HG02938 (cell line): ENCODE measurements at regions not wholly inside any gene's neighbourhood (a gene's known extent, or its start where the extent isn't known, plus 50 kb on each side); places are given as distances from the start of the nearest gene placed in this dataset.

Experiments
- ATAC-seq: cut with Tn5 transposase; IDR thresholded peaks from one replicate; pipeline ENCODE4 v1.9.1; 2021; ENCODE audit warnings: mild to moderate bottlenecking, moderate library complexity; ENCODE audit not compliant: unreplicated experiment

DNA sequence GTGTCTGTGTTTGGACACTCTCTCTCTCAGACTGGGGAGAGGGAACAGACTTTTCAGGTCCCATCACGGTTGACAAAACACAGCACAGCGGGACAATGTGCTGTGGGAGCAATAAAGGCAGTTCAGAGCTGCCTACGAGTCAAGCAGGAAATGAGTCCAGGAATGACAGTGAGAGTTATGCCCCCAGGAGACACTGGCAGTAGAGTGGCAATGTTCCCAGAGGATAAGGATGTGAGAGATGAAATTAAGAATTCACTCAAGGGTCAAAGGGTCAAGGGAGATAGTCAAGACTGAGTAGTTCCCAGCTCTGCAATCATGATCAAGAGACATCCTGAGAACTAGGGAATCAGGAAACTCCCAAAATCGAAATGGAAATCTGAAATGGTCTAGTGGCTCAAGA is 156.1 kb downstream of the LURAP1L start:
- no peak for ATAC-seq

DNA sequence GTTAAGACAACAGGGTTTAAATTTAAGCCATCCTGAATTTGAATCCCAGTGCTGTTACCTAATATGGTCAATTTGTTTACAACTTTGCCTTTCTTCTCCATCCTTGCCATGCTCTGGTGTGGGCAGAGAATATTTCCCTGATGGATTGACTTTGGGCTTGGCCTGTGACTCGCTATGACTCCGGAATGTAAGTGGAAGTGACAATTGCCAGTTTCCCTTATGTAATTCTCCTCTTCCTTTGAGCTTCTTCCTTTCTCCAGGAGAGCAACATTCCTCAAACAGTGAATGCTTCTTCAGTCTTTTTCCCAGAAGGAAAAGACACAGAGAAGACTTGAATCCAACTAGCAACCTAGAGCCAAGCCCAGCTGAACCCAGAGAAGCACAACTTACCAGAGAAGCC is 159.1 kb downstream of the LURAP1L start:
- ATAC-seq, result no peak

DNA sequence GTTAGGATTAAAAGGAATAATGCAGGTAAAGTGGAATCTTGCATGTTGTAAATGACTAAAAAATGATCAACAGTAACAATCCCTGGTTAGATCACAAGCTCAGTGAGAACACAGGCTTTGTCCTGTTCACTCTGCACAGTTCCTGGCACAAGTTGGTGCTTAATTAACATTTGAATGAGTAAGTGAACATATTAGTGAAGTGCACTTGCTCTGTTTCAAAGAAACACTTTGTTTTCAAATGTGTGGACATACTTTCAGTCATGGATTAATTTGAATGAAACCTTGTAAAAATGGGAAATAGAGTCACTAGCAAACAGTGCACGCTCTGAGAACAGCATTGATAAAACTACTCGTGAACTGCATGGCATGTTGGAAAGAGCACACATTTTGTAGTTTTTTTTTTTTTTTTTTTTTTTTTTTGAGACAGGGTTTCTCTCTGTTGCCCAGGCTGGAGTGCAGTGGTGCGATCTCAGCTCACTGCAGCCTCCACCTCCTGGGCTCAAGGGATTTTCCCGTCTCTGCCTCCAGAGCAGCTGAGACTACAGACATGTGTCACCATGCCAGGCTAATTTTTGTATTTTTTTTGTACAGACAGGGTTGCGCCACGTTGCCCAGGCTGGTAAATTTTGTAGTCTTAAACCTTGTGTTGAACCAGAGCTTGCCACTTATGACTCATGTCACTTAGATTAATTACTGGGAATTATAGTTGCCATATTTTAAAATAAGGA is 159.9 kb downstream of the LURAP1L start:
- no peak for ATAC-seq

DNA sequence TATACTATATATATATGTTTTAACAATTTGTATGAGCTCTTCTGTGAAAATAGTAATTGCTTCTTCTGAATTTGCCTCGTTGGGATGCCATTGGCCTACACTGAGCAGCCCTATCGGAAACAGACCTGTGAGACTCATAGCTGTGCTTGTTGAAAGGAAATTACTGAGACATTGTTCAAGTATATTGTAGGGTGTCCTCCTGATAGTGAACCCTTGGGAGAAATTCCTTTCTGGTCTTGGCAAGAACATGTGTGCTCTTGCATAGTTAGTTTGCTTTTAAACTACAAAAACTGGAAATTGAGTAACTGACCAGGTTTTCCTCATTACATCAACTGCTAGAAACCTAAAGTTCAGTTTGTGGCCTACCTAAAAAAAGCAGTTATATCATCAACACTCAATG is 160.9 kb downstream of the LURAP1L start:
- no peak for ATAC-seq

DNA sequence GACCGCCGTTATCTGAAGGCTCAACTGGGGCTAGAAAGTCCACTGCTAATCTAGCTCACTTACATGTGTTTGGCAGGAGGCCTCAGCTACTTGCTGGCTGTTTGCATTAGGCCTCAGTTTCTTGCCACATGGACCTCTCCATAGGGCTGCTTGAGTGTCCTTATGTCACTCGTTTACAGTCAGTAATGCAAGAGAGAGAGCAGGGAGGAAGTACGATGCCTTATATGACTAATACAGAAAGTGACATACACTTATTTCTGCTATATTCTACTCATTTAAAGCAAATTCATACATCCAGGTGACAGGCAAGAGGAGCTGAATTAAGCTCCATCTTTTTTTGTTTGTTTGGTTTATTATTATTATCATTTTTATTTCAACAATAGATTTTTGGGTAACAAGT is 179.6 kb downstream of the LURAP1L start:
- ATAC-seq, result peak; percentile 59

DNA sequence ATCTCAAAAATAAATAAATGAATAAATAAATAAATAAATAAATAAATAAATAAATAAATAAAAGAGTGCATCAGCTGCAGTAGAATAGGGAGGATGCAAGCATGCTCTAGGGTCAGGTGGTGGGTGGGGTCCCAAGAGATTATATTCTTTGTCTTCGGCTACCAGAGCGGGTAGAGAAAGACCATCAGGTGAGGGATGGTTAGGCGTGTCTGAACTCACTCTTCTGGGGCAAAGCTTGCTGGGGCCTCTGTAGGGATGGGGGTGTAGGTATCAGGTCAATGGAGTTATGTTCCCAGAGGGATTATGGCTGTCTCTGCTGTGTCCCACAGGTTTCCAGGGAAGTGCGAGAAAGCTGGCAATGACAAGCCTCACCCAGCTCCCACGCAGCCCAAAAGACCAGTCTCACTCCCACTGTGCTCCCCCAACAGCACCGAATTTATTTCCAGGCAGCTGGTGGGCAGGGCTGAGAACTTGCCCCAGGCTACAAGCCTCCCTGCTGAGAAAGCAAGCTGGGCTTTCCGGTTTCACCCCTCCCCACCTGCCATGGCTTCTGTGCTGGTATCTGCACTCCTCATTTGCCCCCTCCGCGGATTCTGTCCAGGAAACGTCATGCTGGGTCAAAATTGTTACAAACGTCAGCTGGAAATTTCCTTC is 180.8 kb downstream of the LURAP1L start:
- no peak for ATAC-seq

DNA sequence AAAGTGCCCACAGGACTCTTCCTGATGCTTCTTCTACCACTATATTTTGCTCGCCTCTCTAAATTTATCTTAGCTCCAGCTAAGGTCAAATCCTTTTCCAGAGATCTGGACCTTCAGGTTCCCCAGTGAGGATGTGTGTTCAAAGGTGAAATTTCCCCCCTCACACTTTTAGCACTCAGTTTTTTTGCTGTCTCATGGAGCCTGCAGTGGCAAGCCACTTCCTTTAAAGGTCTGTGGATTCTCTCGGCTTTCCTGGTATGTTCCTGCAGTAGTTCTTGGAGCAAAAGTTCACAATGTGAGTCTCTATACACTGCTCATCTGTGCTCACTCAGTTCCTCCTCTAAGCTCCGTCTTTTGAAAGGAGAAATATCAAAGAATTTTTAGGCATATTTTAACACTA is 181.4 kb downstream of the LURAP1L start:
- no peak for ATAC-seq

DNA sequence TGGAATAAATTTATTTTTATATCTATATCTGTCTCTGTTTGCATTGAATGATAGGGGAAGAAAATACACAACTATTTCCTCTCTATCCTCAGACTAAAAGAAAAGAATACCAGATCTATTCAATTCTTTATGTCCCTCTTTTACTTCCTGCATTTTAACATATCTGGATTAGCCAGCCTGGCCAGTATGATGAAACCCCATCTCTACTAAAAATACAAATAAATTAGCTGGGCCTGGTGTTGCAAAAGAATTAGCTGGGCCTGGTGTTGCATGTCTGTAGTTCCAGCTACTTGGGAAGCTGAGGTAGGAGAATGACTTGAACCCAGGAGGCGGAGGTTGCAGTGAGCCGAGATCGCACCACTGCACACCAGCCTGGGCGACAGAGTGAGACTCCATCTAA is 182.0 kb downstream of the LURAP1L start:
- no peak for ATAC-seq

DNA sequence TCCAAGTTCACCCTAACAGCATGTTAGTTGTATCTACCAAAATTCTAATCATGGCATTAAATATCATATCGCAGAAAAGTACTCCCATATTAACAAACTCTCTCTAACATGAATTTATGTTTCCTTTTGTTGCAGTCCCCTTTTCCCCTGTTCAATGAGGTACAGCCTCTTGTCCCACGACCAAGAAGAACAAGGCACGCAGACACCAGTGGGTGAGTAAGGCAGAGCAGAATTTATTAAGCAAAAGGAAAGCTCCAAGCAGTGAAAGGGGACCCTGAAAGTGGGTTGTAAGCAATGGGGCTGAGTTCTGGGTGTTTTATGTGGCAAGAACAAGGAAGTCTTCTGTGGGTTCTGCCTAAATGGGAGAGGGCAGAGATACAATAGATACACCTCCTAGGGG is 183.5 kb downstream of the LURAP1L start:
- ATAC-seq, result no peak

DNA sequence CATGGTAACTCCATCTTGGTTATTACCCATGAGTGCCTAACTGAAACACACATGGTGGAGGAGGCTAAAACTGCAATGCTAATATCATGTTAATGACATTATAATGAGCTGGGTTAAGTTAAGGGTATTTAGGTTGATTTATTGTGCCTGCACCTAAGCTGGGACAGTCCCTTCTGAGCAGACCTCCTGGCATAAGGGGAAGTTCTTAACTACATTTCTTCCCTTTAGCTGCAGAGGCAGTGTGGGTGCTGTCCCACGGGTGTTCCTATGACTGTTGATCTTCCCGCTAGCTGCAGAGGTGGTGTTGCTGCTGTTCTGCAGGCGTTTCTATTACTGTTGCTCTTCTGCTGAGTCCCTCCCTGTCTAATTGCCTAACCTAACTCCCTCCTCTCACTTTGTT is 183.9 kb downstream of the LURAP1L start:
- no peak for ATAC-seq

DNA sequence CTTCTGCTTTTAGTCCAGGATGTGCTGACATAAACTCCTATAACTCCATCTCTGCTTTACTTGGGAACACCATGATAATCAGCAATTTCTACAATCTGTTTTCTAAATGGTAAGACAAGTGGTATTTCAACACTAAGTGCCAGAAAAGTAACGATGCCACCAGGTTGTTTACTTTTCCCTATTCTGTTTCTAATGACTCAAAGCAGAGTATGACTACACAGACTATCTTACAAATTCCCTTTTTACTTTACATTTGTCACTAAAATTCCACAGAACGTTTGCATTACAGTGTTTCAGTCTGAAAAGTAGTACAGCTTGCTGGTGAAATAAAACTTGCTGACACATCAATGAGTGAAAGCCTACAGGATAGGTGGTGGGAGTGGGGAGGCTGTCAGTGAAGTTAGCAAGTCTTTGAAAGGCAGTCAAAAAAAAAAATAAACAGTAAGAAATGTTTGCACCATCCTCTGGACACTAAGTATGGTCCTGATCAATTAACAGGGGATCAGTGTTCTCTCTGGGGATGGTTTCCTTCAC is 186.5 kb downstream of the LURAP1L start:
- ATAC-seq, result no peak

DNA sequence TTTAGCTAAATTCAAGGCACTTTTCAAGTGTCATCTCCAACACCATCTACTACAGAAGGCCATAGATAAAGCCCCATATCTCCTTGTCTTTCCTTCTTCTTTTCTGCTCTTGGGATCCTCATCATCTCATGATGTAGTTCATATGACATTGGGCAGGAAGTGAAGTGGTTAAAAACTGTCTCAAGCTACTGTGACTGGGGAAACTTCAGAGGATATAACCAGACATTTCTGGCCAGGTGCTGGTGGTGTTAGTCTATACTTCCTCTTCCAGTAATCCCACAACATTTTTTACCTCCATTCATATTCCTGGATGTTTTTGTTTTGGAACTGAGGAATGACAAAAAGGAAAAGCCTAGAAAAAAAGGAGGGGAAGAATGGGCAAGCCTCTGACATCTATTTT is 188.7 kb downstream of the LURAP1L start:
- no peak for ATAC-seq

DNA sequence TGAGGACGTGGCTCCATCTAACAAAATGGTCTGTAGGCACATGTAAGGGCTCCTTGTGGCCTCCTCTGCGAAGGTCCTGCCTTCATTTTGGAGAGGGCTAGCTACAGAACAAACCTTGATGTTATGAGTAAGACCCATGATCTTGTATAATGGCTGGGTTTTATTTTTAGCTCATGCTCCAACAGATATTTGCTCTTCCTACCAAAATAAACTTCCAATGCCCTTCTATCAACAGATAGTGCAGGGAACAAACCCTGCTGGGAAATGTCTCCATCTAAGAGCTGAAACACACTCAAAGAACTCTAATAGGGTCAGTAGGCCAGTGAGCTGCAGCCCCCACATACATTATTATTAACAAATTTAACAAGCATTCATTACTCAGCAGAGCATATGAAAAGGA is 189.5 kb downstream of the LURAP1L start:
- ATAC-seq, result no peak

DNA sequence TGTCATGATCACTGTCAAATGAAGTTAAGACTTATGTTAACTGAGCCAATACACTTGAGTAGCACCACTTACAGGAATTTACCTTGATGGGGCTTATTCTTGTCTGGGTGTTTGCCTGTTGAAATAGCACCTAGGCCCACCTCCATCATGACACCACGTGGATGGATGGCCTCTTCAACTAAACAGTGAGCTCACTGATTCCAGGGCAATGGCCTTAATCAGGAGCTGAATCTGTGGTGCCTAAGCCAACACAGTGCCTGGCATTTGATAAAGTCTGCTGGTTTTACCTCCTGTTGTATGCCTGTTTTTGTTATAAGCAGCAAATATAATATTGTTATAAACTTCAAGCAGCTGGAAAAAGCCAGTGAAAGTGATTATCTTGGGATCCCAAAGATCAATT is 190.5 kb downstream of the LURAP1L start:
- no peak for ATAC-seq

DNA sequence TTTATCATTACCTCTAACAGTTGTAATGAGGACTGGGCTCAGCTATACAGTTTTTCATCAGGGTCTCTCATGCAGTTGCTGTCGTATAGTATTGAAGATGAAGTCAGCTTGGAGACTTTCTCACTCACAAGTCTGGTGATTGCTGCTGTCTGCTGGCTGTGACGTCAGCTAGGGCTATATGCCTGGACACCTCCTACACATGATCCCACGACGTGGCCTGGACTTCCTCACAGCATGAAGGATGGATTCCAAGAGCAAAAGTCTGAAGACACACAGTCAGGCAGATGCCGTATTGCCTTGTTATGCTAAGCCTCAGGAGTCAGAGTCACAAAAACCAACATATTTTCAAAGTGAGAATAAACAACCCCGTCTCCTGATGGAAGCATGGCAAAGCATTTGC is 193.3 kb downstream of the LURAP1L start:
- no peak for ATAC-seq

DNA sequence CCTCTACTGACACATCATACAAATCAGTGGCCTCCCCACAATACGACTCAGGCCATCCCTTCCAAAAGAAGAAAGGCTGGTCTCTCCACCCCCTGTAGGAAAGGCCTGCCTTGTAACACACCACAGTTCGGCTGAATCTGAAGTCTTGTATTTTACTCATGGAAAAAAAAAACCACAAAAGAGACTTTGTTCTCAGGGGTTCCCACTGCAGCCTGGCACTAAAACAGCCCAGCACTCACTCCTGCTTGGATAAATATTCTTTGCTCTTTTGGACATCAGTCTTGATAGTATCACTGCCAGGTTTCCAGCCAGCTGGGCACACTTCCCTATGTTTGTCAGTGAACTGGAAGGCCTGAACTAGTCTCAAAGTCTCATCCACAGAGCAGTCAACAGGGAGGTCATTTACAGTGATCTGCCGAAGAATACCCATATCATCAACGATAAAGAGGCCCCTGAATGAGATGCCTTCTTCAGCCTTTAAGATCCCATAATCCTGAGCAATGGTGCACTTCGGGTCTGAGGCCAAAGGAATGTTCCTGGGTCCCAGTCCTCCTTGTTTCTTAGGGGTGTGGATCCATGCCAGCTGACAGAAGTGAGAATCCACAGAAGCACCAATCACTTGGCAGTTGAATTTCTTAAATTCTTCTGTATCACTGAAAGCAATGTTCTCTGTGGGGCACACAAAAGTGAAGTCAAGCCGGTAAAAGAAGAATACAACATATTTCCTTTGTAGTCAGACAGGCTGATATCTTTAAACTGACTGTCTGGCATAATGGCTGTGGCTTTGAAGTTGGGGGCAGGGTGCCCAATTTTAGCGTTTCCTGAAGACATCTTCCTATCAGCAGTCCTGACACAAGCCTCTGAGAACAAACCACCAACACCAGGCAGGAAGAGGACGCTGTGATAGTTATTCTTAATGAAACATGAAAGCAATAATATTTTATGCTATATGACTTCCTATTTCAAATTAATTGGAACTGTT is 198.1 kb downstream of the LURAP1L start:
- no peak for ATAC-seq

DNA sequence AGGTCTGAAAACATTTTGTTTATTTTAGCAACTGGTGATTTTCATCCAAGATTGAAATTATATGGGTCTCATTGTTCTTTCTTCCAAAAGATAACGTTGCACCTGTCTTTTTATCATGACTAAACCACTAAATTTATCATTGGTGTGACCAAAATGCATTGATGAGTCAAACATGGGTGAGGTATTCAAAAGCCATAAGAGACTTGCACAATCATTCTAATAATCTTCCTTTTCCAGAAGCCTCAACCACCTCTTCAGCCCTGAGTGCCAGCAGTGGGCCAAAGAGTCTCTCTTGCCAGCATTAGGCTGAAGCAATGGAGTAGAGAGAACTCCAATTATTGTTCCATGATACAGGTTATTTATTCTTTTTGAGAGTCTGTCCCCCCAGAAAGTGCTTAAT is 198.9 kb downstream of the LURAP1L start:
- no peak for ATAC-seq

DNA sequence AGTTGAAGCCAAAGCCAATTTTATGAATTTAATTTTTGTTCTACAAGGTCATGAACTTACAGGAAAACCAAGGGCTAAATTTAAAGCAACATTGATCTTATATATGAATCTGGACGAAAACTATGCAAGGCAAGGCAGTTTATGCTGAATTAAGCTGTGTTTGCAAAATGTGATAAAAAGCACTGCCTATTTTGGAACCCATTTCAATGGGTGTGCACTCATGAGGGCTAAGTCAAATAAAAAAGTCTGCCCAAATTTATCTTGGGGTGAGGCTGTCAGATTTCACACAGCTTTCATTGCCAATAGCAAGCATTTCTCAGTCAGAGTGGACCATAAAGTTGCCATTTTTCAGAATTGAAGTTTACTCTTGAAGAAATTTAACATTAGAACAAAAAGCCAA is 199.9 kb downstream of the LURAP1L start:
- ATAC-seq, result no peak

DNA sequence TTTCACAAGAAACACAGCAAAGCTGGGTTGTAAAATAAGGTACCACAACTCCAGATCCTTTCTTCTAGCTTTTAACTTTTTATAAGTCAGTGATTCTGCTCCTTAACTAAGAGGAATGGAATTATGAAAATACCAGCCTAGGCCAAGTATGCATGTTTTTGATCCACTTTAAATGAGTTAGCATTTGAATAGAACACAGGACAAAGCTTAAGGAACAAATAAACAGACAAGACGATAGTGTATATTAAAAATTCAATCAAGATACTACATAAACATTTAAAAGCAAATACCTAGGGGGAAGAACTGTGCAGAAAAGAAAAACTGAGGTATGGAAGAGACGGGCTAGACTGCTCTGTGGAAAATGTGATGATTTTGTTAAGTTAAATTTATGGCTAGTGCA is 200.7 kb downstream of the LURAP1L start:
- ATAC-seq, result no peak

DNA sequence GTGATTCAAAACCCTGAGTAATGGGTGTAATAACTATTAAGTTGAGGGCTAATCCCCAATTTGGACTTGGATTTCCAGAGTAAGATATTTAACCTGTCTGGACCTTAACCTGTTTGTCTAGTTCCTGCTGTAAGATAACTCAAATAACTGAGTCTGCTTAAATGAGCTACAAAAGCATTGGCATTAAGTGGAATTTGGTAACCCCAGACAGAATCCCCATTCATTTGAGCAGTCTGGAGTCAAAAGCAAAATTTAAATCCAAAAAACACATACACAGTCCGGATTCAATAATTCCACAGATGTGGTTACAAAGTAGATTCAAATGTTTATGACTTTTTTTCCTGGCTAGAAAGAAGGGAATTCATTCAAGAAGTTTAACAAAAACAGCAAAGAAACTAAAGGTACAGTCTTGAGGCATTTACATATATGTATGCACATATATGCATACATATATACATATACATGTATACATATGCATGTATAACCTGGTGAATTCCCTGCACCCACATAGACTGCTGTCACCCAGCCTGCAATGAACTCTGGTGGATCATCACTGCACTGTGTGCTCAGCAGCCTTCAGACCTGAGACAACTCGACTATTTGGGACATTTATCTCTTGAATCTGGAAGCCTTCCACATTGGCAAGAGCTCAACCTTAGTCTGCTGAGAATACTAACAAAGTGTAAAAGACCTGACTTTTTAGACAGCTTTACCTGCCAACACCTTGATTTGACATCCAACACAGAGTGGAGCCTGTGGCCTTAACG is 205.4 kb downstream of the LURAP1L start:
- ATAC-seq, result no peak

DNA sequence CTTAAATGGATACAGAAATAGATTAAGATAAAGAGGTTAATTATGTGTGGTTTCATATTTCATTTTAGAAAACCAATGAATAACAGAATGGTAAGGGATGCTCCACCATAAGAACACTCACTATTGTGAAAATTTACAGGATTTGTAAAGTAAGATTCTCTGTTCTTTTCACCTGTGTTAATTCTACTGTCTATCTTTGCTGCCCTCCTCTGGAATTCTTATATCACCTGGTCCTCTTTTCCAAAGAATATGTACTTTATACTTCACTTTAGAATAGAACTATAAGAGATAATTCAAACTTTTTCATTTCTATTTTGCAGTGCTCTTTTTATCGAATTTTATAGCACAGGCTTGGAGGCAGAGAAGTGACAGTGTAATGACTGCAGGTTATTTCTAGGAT is 213.4 kb downstream of the LURAP1L start:
- no peak for ATAC-seq
